Chondrocyte (in vitro differentiated cells): ENCODE measurements at regions not wholly inside any gene's neighbourhood (a gene's known extent, or its start where the extent isn't known, plus 50 kb on each side); places are given as distances from the start of the nearest gene placed in this dataset.

ENCODE experiments used
- DNase-seq: peaks from one replicate; pipeline ENCODE4 v3.0.0; 2021; ENCODE audit warnings: mixed read lengths, low spot score
- H3K27ac Mint-ChIP-seq: one replicate; pipeline ENCODE4 v1.8.0; 2021; ENCODE audit warnings: mild to moderate bottlenecking, moderate library complexity, mixed read lengths; ENCODE audit not compliant: unreplicated experiment
- H3K27me3 Mint-ChIP-seq: 2 replicates; pipeline ENCODE4 v1.8.0; 2021; ENCODE audit warnings: low read depth, mixed read lengths
- H3K36me3 Mint-ChIP-seq: 2 replicates; pipeline ENCODE4 v1.8.0; 2021; ENCODE audit warnings: low read depth, mixed read lengths
- H3K4me1 Mint-ChIP-seq: 2 replicates; pipeline ENCODE4 v1.8.0; 2021; ENCODE audit warnings: low read depth, mild to moderate bottlenecking, mixed read lengths
- H3K4me3 Mint-ChIP-seq: one replicate; pipeline ENCODE4 v1.8.0; 2021; ENCODE audit warnings: mild to moderate bottlenecking, moderate library complexity, mixed read lengths; ENCODE audit not compliant: unreplicated experiment
- H3K9me3 Mint-ChIP-seq: 2 replicates; pipeline ENCODE4 v1.8.0; 2021; ENCODE audit warnings: low read depth, mixed read lengths
- TF ChIP-seq, protein P1 (sequence below): fragments of 200-600 bp; sonication (generic); IDR thresholded peaks from 2 replicates; pipeline ENCODE4 v1.5.0; 2021; ENCODE audit warnings: antibody characterized with exemption, mild to moderate bottlenecking, moderate library complexity

- no peaks in the 10 kb centered on the region for H3K27me3 Mint-ChIP-seq
- peaks cover 14% of the 10 kb centered on the region for H3K9me3 Mint-ChIP-seq
- DNase-seq = no peak
- no peak overlapping the region for H3K27ac Mint-ChIP-seq
- no peaks in the 10 kb centered on the region for H3K36me3 Mint-ChIP-seq
- H3K4me3 Mint-ChIP-seq = no peak overlapping the region
- TF ChIP-seq, protein P1, sequence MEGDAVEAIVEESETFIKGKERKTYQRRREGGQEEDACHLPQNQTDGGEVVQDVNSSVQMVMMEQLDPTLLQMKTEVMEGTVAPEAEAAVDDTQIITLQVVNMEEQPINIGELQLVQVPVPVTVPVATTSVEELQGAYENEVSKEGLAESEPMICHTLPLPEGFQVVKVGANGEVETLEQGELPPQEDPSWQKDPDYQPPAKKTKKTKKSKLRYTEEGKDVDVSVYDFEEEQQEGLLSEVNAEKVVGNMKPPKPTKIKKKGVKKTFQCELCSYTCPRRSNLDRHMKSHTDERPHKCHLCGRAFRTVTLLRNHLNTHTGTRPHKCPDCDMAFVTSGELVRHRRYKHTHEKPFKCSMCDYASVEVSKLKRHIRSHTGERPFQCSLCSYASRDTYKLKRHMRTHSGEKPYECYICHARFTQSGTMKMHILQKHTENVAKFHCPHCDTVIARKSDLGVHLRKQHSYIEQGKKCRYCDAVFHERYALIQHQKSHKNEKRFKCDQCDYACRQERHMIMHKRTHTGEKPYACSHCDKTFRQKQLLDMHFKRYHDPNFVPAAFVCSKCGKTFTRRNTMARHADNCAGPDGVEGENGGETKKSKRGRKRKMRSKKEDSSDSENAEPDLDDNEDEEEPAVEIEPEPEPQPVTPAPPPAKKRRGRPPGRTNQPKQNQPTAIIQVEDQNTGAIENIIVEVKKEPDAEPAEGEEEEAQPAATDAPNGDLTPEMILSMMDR = no peak
- peaks cover 11% of the 10 kb centered on the region for H3K4me1 Mint-ChIP-seq
These were observed 471.3 kb downstream of the MTRR start for GRCh38 chr5:8340261-8340660.

- peaks cover 11% of the 10 kb centered on the region for H3K4me1 Mint-ChIP-seq
- H3K27ac Mint-ChIP-seq = peak overlapping the region; percentile 7
- TF ChIP-seq, protein P1 = peak; percentile 84
- DNase-seq = no peak
- no peaks in the 10 kb centered on the region for H3K36me3 Mint-ChIP-seq
- H3K27me3 Mint-ChIP-seq = no peaks in the 10 kb centered on the region
- H3K4me3 Mint-ChIP-seq = no peak overlapping the region
- peaks cover 14% of the 10 kb centered on the region for H3K9me3 Mint-ChIP-seq
These were observed 471.9 kb downstream of the MTRR start for GRCh38 chr5:8340739-8341344.

DNA sequence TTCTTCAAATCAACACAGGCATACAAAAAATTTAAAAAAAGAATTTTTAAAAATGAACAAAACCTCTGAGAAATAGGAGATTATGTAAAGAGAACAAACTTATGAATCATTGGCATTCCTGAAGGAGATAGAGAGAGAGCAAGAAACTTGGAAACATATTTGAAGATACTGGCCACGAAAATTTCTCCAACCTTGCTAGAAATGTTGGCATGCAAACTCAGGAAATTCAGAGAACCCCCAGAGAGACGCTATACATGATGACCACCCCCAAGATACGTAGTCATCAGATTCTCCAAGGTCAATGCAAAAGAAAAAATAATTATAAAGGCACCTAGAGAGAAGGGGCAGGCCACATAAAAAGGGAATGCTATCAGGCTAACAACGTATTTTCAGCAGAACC is 472.5 kb downstream of the MTRR start:
- TF ChIP-seq, protein P1 = no peak
- Mint-ChIP-seq H3K9me3 (peaks cover 14% of the 10 kb centered on the region), H3K27ac (peak overlapping the region; percentile 7), H3K4me3 (no peak overlapping the region), H3K36me3 (no peaks in the 10 kb centered on the region), H3K27me3 (no peaks in the 10 kb centered on the region), H3K4me1 (peaks cover 11% of the 10 kb centered on the region)
- no peak for DNase-seq

DNA sequence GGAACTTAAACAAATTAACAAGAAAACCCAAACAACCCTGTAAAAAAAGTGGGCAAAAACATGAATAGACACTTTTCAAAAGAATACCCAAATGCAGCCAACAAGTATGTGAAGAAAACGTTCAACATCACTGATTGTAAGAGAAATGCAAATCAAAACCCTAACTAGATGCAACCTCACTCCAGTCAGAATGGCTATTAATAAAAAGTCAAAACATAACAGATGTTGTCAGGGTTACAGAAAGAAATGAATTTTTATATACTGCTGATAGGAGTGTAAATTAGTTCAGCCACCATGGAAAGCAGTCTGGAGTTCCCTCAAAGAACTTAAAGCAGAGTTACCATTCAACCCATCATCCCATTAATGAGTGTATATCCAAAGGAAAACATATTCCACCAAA is 479.0 kb downstream of the MTRR start:
- H3K4me1 Mint-ChIP-seq = peaks cover 3% of the 10 kb centered on the region
- no peaks in the 10 kb centered on the region for H3K27me3 Mint-ChIP-seq
- H3K36me3 Mint-ChIP-seq = peaks cover 1% of the 10 kb centered on the region
- no peak for DNase-seq
- no peak overlapping the region for H3K27ac Mint-ChIP-seq
- TF ChIP-seq, protein P1 = no peak
- H3K9me3 Mint-ChIP-seq = peaks cover 8% of the 10 kb centered on the region
- H3K4me3 Mint-ChIP-seq = no peak overlapping the region

GRCh38 chr5:8349855-8350254 is 480.9 kb downstream of the MTRR start:
- H3K27me3 Mint-ChIP-seq = no peaks in the 10 kb centered on the region
- DNase-seq = no peak
- H3K4me3 Mint-ChIP-seq = no peak overlapping the region
- TF ChIP-seq, protein P1 = no peak
- peaks cover 10% of the 10 kb centered on the region for H3K9me3 Mint-ChIP-seq
- H3K4me1 Mint-ChIP-seq = peaks cover 3% of the 10 kb centered on the region
- no peak overlapping the region for H3K27ac Mint-ChIP-seq
- peaks cover 1% of the 10 kb centered on the region for H3K36me3 Mint-ChIP-seq
